BLaER1 (cell line): ENCODE measurements at regions not wholly inside any gene's neighbourhood (a gene's known extent, or its start where the extent isn't known, plus 50 kb on each side); places are given as distances from the start of the nearest gene placed in this dataset.
"Not testable (repeated sequence)": the region's sequence is repeated elsewhere in the genome, so short reads cannot be mapped to it uniquely, and the experiment has no call there.

Experiments
- H3K27ac ChIP-seq: shearing (Covaris generic); formaldehyde crosslinking; 2 replicates; pipeline ENCODE4 v1.8.1; 2022
- H3K27me3 ChIP-seq: shearing (Covaris generic); formaldehyde crosslinking; 2 replicates; pipeline ENCODE4 v1.8.1; 2022
- H3K36me3 ChIP-seq: shearing (Covaris generic); formaldehyde crosslinking; 2 replicates; pipeline ENCODE4 v1.8.1; 2022
- H3K4me1 ChIP-seq: shearing (Covaris generic); formaldehyde crosslinking; 2 replicates; pipeline ENCODE4 v1.8.1; 2022
- H3K4me2 ChIP-seq: shearing (Covaris generic); formaldehyde crosslinking; 2 replicates; pipeline ENCODE4 v1.8.1; 2022
- H3K4me3 ChIP-seq: shearing (Covaris generic); formaldehyde crosslinking; 2 replicates; pipeline ENCODE4 v1.8.1; 2022
- H3K9ac ChIP-seq: shearing (Covaris generic); formaldehyde crosslinking; 2 replicates; pipeline ENCODE4 v1.8.1; 2022
- H3K9me3 ChIP-seq: shearing (Covaris generic); formaldehyde crosslinking; 2 replicates; pipeline ENCODE4 v1.8.1; 2022
- H4K20me1 ChIP-seq: shearing (Covaris generic); formaldehyde crosslinking; 2 replicates; pipeline ENCODE4 v1.8.1; 2022
- Cebpa-rat ChIP-seq: shearing (Covaris generic); IDR thresholded peaks from 2 replicates; pipeline ENCODE4 v1.8.1; 2022

DNA sequence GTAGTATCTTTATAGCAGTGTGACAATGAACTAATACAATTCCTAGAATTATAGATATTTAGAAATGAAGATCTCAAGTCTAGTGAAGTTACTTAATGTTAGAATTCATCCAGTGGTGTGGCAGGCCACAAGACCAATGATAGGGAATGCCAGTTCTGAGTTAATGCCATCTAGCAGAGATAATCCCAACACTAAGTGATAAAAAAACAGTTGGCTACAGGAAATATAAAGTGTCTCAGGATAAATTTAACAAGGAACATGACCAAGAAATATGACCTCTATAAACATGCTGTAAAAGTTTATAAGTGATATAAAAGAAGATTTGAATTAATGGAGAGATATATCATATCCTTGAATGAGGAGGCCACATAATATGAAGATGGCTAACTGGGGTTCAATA lies 1790.5 kb upstream of the ADGRL3 start:
- no peaks in the 10 kb centered on the region for H3K9me3 ChIP-seq
- no peak overlapping the region for H3K4me2 ChIP-seq
- no peak overlapping the region for H3K9ac ChIP-seq
- H3K4me1 ChIP-seq: no peaks in the 10 kb centered on the region
- H4K20me1 ChIP-seq: no peaks in the 10 kb centered on the region
- no peak for TF ChIP-seq Cebpa-rat
- H3K36me3 ChIP-seq: no peaks in the 10 kb centered on the region
- H3K4me3 ChIP-seq: no peak overlapping the region
- H3K27me3 ChIP-seq: no peaks in the 10 kb centered on the region
- H3K27ac ChIP-seq: no peak overlapping the region

DNA sequence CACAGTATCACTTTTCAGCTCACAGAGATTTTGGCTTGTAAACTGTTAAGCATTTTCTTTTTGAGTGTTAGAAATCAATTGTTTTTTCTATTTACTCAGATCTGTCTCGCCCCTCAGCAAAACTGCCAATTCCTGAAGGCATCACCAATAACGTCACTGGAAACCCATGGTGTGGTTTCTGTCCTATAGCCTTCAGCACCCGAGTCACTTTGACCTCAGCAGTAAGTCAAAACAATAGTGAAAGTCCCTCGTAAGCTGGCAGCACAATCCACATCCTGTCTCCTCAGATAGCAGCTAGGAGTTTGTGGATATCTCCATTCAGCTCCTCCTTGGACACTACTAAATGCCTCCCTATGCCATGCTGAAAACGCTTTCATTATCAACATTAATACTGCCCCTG lies 1787.4 kb upstream of the ADGRL3 start:
- Histone ChIP-seq H3K4me3 (no peak overlapping the region), H3K4me2 (no peak overlapping the region), H3K36me3 (no peaks in the 10 kb centered on the region), H3K9me3 (no peaks in the 10 kb centered on the region), H4K20me1 (no peaks in the 10 kb centered on the region), H3K4me1 (no peaks in the 10 kb centered on the region), H3K9ac (no peak overlapping the region), H3K27ac (no peak overlapping the region), H3K27me3 (no peaks in the 10 kb centered on the region)
- no peak for TF ChIP-seq Cebpa-rat

DNA sequence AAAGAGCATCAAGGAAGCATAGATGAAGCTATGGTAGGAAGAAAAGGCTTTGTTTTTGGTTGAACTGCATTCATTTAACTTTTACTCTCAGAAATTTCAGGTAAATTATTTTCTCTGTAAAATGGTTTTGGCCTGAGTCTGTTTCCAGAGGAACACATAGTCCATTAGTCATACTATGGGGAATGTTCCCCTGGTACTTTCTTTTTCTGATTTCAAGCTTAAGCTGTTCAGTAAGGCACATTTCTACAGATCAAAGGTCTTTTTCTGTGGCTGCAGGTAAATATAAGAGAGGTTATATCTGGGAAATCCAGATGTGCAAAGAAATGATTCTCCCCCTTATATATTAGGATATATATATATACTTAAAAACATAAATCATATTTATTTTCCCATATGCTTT lies 1744.4 kb upstream of the ADGRL3 start:
- H3K27ac ChIP-seq: no peak overlapping the region
- H3K4me3 ChIP-seq: no peak overlapping the region
- H3K9me3 ChIP-seq: no peaks in the 10 kb centered on the region
- no peak for TF ChIP-seq Cebpa-rat
- H3K4me2 ChIP-seq: no peak overlapping the region
- H3K36me3 ChIP-seq: no peaks in the 10 kb centered on the region
- H3K9ac ChIP-seq: no peak overlapping the region
- H3K27me3 ChIP-seq: no peaks in the 10 kb centered on the region
- no peaks in the 10 kb centered on the region for H4K20me1 ChIP-seq
- H3K4me1 ChIP-seq: no peaks in the 10 kb centered on the region

DNA sequence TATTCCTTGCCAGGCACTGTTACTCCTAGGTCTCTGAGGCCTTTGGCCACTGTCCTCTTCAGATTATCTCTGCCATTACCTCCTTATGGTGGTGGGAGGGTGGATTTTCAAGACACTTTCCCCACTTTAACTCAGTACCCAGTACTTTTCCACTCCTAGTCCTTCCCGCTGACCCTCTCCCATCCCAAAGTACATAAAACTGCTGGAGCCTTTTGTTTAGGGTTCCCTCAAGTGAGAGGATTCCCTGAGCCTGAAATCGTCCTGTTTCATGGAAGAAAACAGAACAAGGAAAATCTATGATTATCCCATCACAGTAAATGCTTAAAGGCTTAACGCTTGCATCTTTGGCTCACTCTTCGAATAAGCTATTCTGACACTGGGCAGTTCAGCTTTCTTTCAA lies 1742.5 kb upstream of the ADGRL3 start:
- Histone ChIP-seq H3K4me3 (no peak overlapping the region), H3K4me1 (no peaks in the 10 kb centered on the region), H3K4me2 (no peak overlapping the region), H3K27me3 (no peaks in the 10 kb centered on the region), H4K20me1 (no peaks in the 10 kb centered on the region), H3K36me3 (no peaks in the 10 kb centered on the region), H3K27ac (no peak overlapping the region), H3K9ac (no peak overlapping the region), H3K9me3 (no peaks in the 10 kb centered on the region)
- no peak for TF ChIP-seq Cebpa-rat

DNA sequence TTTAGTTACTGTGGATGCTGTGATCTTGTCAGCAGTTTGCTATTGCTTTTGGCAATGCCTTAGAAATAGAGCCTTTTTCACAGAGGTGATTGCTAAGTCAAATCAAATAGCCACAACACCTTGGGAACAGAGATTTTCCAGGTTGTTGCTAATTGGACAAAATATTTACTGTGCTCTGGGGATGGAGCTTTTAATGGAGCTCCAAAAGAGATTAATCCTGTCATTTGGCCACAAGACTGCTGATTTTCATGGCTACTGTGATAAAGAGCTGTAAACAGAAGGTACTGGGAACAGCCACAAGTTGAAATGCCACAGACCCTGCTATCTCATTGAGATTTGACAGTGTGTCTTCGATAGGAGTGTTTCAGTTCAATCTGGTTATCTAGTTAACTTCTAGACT lies 1715.2 kb upstream of the ADGRL3 start:
- no peaks in the 10 kb centered on the region for H3K27me3 ChIP-seq
- no peak for TF ChIP-seq Cebpa-rat
- H3K4me1 ChIP-seq: no peaks in the 10 kb centered on the region

DNA sequence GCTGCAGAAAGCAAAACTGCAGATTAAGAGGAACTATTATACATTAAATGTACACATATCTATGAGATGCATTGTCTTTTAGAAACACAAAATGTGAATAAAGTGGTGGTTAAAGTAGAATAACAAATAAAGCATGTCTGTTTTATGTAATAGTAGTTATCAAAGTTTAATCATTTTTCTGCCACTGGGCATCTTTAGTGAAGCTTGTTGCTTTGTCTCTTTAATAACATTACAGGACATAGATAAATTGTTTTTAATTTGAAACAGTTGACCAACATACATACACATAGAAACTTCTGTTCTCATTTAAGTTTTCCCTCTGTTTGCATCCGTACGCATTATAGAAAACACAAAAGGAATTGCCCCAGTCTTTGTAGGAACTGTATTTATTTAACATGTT lies 1700.0 kb upstream of the ADGRL3 start:
- no peaks in the 10 kb centered on the region for H4K20me1 ChIP-seq
- H3K9ac ChIP-seq: no peak overlapping the region
- H3K4me1 ChIP-seq: no peaks in the 10 kb centered on the region
- H3K36me3 ChIP-seq: no peaks in the 10 kb centered on the region
- no peak for TF ChIP-seq Cebpa-rat
- no peak overlapping the region for H3K4me2 ChIP-seq
- H3K27ac ChIP-seq: no peak overlapping the region
- H3K9me3 ChIP-seq: no peaks in the 10 kb centered on the region
- H3K27me3 ChIP-seq: no peaks in the 10 kb centered on the region
- H3K4me3 ChIP-seq: no peak overlapping the region

More for the DNA sequence above, 1715.2 kb upstream of the ADGRL3 start:
- Histone ChIP-seq H3K9me3 (peaks cover 6% of the 10 kb centered on the region; the same call in 1 of the 2 replicates), H3K4me2 (no peak overlapping the region), H3K27ac (no peak overlapping the region), H3K9ac (no peak overlapping the region), H4K20me1 (no peaks in the 10 kb centered on the region), H3K36me3 (no peaks in the 10 kb centered on the region), H3K4me3 (no peak overlapping the region)

DNA sequence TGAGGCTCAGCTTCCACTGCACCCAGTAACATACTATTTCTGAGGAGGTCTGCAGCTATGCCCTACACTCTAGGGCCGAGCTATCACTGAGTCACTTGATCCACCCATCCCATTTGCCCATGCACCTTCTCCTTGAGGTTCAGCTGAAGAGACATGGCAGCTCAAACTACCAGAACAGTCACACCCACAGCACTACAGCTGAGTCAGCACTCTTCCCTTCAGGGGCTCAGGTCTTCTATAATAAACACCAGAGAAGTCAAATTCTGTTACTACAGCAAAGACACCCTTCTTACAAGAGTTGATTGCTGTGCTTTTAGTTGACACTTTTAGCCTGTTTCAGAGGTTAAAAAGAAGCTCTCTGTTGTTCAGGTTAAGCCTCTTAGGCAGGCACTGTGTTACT lies 1696.4 kb upstream of the ADGRL3 start:
- Histone ChIP-seq H3K36me3 (no peaks in the 10 kb centered on the region), H3K4me2 (no peak overlapping the region), H4K20me1 (no peaks in the 10 kb centered on the region), H3K9ac (no peak overlapping the region), H3K9me3 (no peaks in the 10 kb centered on the region), H3K4me1 (no peaks in the 10 kb centered on the region), H3K27ac (no peak overlapping the region), H3K4me3 (no peak overlapping the region), H3K27me3 (no peaks in the 10 kb centered on the region)
- TF ChIP-seq Cebpa-rat: no peak

DNA sequence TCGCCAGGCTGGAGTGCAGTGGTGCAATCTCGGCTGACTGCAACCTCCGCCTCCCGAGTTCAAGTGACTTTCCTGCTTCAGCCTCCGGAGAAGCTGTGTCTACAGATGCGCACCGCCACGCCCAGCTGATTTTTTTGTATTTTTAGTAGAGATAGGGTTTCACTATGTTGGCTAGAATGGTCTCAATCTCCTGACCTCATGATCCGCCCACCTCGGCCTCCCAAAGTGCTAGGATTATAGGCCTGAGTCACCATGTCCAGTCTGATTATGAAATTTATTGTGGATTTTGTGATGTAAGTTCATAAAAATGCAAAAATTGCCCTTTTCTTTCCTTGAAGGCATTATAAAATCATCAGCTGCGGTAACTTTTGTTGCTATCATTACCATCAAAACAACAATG lies 1688.3 kb upstream of the ADGRL3 start:
- H3K9ac ChIP-seq, H3K9me3 ChIP-seq, H3K4me2 ChIP-seq, H3K27ac ChIP-seq, H4K20me1 ChIP-seq, H3K36me3 ChIP-seq, H3K27me3 ChIP-seq, H3K4me1 ChIP-seq, H3K4me3 ChIP-seq: not testable (repeated sequence)

DNA sequence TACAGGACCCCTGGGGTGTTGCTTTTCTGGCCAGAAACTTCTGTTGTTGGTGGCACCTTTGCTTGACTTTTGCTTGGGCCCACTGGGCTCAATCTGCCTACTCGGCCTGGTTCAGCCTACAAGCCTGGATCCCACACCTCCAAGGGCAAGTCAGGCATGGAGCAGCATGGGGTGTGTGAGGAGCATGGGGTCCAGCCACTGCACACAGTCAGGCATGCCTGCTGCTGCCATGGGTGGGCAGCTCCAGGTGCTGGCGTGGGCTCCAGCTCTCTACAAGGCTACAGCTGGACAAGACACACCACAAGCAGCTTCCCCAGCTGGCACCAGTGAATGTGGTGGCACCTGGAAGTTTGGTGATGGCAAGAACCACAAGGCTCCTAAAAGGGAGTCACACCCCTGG lies 1683.1 kb upstream of the ADGRL3 start:
- H3K4me1 ChIP-seq: no peaks in the 10 kb centered on the region
- H3K9ac ChIP-seq: no peak overlapping the region
- H3K27ac ChIP-seq: no peak overlapping the region
- H3K4me3 ChIP-seq: no peak overlapping the region
- H3K9me3 ChIP-seq: no peaks in the 10 kb centered on the region
- no peaks in the 10 kb centered on the region for H4K20me1 ChIP-seq
- no peak for TF ChIP-seq Cebpa-rat
- H3K36me3 ChIP-seq: no peaks in the 10 kb centered on the region
- H3K4me2 ChIP-seq: no peak overlapping the region
- no peaks in the 10 kb centered on the region for H3K27me3 ChIP-seq

DNA sequence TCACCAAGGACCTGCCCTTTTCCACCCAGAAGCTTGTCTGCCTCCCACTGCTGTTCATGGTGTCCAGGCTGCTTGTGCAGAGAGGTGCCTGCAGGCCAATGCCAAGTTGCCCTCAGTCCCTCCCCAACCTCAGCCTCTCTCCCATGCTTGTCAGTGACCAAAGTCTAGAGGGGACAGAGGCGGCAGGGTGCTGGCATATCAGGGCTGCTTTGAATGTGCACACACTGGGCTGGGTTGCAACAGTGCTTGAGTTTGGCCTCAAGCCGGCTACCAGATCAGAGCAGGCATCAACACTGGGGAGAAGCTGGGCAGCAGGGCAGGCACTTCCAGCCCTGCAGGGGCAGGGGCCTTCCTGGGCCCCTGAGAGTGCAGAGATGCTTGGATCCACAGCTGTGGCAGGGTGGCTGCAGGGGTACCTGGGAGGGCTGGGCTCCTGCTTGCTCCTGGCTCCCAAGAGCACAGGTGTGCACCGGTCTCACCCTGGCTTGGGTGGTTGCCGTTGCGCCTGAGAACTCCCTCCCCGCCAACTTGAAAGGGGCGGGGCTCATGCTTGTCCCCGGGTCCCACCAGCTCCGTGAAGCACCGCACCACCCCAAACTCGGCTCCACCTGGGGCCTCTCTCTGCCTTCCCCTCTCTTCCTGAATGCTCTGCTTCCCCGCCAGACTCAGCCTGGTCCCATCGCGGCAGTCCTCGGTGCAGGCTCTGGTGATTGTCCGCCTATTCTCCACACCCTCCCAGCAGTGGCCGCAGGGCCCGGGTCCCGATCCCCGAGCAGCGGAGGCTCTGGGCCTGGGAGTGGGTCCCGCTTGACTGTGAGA lies 1681.9 kb upstream of the ADGRL3 start:
- Histone ChIP-seq H3K27ac (no peak overlapping the region), H3K9me3 (no peaks in the 10 kb centered on the region), H3K27me3 (no peaks in the 10 kb centered on the region), H4K20me1 (no peaks in the 10 kb centered on the region), H3K9ac (no peak overlapping the region), H3K4me1 (no peaks in the 10 kb centered on the region), H3K4me2 (no peak overlapping the region), H3K4me3 (no peak overlapping the region), H3K36me3 (no peaks in the 10 kb centered on the region)
- no peak for TF ChIP-seq Cebpa-rat

DNA sequence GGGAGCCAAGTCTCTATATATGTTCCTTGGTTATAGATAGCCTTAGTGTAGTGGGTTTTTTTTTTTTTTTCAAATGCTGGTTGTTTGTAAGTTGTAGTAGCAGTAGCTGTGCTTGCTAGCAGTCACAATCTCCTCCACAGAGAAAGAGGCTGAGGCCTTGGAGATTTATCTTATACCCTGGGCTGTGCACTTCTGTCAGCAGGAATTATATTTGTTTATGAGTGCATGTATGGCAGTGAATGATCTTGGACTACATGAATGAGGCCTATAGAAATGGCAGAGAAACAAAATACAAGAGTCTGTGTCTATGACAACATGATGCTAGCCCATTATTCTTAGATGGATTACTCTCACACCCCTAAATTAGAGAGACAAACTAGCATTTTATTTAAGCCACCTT lies 1674.2 kb upstream of the ADGRL3 start:
- Histone ChIP-seq H3K4me3 (no peak overlapping the region), H3K4me2 (no peak overlapping the region), H3K27ac (no peak overlapping the region), H3K9me3 (no peaks in the 10 kb centered on the region), H3K4me1 (no peaks in the 10 kb centered on the region), H3K27me3 (no peaks in the 10 kb centered on the region), H3K9ac (no peak overlapping the region), H4K20me1 (no peaks in the 10 kb centered on the region), H3K36me3 (no peaks in the 10 kb centered on the region)
- TF ChIP-seq Cebpa-rat: no peak
